H1 (cell line): ENCODE measurements at regions not wholly inside any gene's neighbourhood (a gene's known extent, or its start where the extent isn't known, plus 50 kb on each side); places are given as distances from the start of the nearest gene placed in this dataset.
"Not testable (repeated sequence)": the region's sequence is repeated elsewhere in the genome, so short reads cannot be mapped to it uniquely, and the experiment has no call there.

Source experiments
- CTCF ChIA-PET: fragments of 300-600 bp; sonication (Branson Sonifier 250); formaldehyde crosslinking; loops from one replicate; lab custom pipeline; 2021; ENCODE audit not compliant: partially characterized antibody; lab: Charles Lee
- POLR2A ChIA-PET: fragments of 300-600 bp; sonication (Branson Sonifier 250); formaldehyde crosslinking; loops from one replicate; lab custom pipeline; 2021; ENCODE audit warnings: inconsistent platforms; ENCODE audit not compliant: partially characterized antibody; lab: Charles Lee
- DNase-seq, 2 experiments: peaks; one replicate each; pipeline versions ENCODE4 v3.0.0 to v3.0.0-alpha.2; 2010 to 2022; ENCODE audit warnings: low spot score in 2 of 2, low read depth in 1 of 2, mixed read lengths in 1 of 2
- FAIRE-seq: peaks from 2 replicates; lab custom pipeline; 2011; peaks lifted over from hg19 to GRCh38; lab: Jason Lieb, UNC
- H2AFZ ChIP-seq: 2 replicates; pipeline ENCODE4 v1.8.1; 2012; ENCODE audit warnings: low read length, inconsistent platforms
- H2AK5ac ChIP-seq: 2 replicates; pipeline ENCODE4 v1.6.1; 2013; ENCODE audit warnings: low read depth, low read length
- H2BK120ac ChIP-seq: replicated peaks from 2 replicates; pipeline ENCODE3; 2013; ENCODE audit warnings: low read depth, low read length, inconsistent platforms
- H2BK12ac ChIP-seq: 2 replicates; pipeline ENCODE4 v1.6.1; 2013; ENCODE audit warnings: low read depth, low read length
- H2BK15ac ChIP-seq: 2 replicates; pipeline ENCODE4 v1.6.1; 2013; ENCODE audit warnings: low read length
- H2BK20ac ChIP-seq: 2 replicates; pipeline ENCODE4 v1.6.1; 2013; ENCODE audit warnings: low read length
- H2BK5ac ChIP-seq: 2 replicates; pipeline ENCODE4 v1.6.1; 2013; ENCODE audit warnings: low read depth, low read length
- H3K14ac ChIP-seq: 2 replicates; pipeline ENCODE4 v1.6.1; 2013; ENCODE audit warnings: inconsistent platforms; ENCODE audit not compliant: insufficient read length
- H3K18ac ChIP-seq: 2 replicates; pipeline ENCODE4 v1.6.1; 2013; ENCODE audit warnings: low read length; ENCODE audit errors: extremely low read depth
- H3K23ac ChIP-seq: 2 replicates; pipeline ENCODE4 v1.6.1; 2013; ENCODE audit warnings: inconsistent platforms; ENCODE audit not compliant: insufficient read length
- H3K23me2 ChIP-seq: 2 replicates; pipeline ENCODE4 v1.6.1; 2013; ENCODE audit warnings: low read depth, low read length
- H3K27ac ChIP-seq: 2 replicates; pipeline ENCODE4 v1.6.1; 2011; ENCODE audit warnings: low read depth, low read length, inconsistent platforms
- H3K27me3 ChIP-seq, 4 experiments: replicated peaks in 1 of 4; 1 replicate in 1 of 4; 2 replicates in 3 of 4; pipeline versions ENCODE4 v1.6.1 to v1.8.1; 2011 to 2013; ENCODE audit warnings: low read length in 3 of 4, mild to moderate bottlenecking in 3 of 4, inconsistent platforms in 2 of 4, mixed read lengths in 2 of 4, moderate library complexity in 1 of 4; ENCODE audit not compliant: control insufficient read depth in 3 of 4, insufficient read depth in 3 of 4; ENCODE audit errors: extremely low read depth in 1 of 4
- H3K36me3 ChIP-seq, 4 experiments: 2 replicates each; pipeline versions ENCODE4 v1.6.1 to v1.8.1; 2011 to 2013; ENCODE audit warnings: mild to moderate bottlenecking in 4 of 4, low read length in 3 of 4, moderate library complexity in 2 of 4, control low read depth in 1 of 4, inconsistent platforms in 1 of 4; ENCODE audit not compliant: insufficient read depth in 4 of 4, control insufficient read depth in 2 of 4
- H3K4ac ChIP-seq: replicated peaks from 2 replicates; pipeline ENCODE3; 2013; ENCODE audit warnings: low read length, low read depth, mixed read lengths, inconsistent platforms; ENCODE audit not compliant: insufficient read length
- H3K4me1 ChIP-seq, 4 experiments: replicated peaks in 1 of 4; 1 replicate in 1 of 4; 2 replicates in 3 of 4; pipeline versions ENCODE4 v1.6.1 to v1.8.1; 2011 to 2013; ENCODE audit warnings: low read length in 3 of 4, inconsistent platforms in 2 of 4, mixed read lengths in 1 of 4; ENCODE audit not compliant: insufficient read depth in 4 of 4, control insufficient read depth in 3 of 4
- H3K4me2 ChIP-seq, 2 experiments: 2 replicates each; pipeline versions ENCODE4 v1.6.1 to v1.8.1; 2011 to 2013; ENCODE audit warnings: low read depth in 2 of 2, low read length in 2 of 2, control low read depth in 1 of 2, inconsistent platforms in 1 of 2, mild to moderate bottlenecking in 1 of 2; ENCODE audit not compliant: insufficient read depth in 1 of 2
- H3K4me3 ChIP-seq, 4 experiments: fragments of 200-600, 300-600 bp in 1 of 4; sonication (generic), shearing (Covaris generic), sonication (Bioruptor Twin) in 1 of 4; 2 replicates each; pipeline versions ENCODE4 v1.5.1 to v1.8.1; 2011 to 2016; ENCODE audit warnings: low read length in 4 of 4, low read depth in 3 of 4, control low read depth in 2 of 4, inconsistent platforms in 2 of 4, mild to moderate bottlenecking in 2 of 4, mixed read lengths in 1 of 4, moderate library complexity in 1 of 4; ENCODE audit not compliant: insufficient read depth in 2 of 4; ENCODE audit errors: extremely low read depth in 1 of 4
- H3K56ac ChIP-seq: replicated peaks from 2 replicates; pipeline ENCODE3; 2013; ENCODE audit warnings: low read depth, mild to moderate bottlenecking, mixed read lengths, low read length, inconsistent platforms; ENCODE audit not compliant: insufficient read length
- H3K79me1 ChIP-seq: 2 replicates; pipeline ENCODE4 v1.6.1; 2013; ENCODE audit warnings: low read depth, low read length, control low read depth
- H3K79me2 ChIP-seq, 2 experiments: 2 replicates each; pipeline versions ENCODE4 v1.6.1 to v1.8.1; 2012 to 2013; ENCODE audit warnings: low read length in 2 of 2, mild to moderate bottlenecking in 2 of 2, inconsistent platforms in 1 of 2; ENCODE audit not compliant: insufficient read depth in 2 of 2, control insufficient read depth in 1 of 2
- H3K9ac ChIP-seq, 4 experiments: replicated peaks in 1 of 4; 1 replicate in 1 of 4; 2 replicates in 3 of 4; pipeline versions ENCODE4 v1.6.1 to v1.8.1; 2011 to 2013; ENCODE audit warnings: low read depth in 3 of 4, low read length in 3 of 4, control low read depth in 2 of 4, mild to moderate bottlenecking in 2 of 4, moderate library complexity in 2 of 4, inconsistent platforms in 1 of 4; ENCODE audit errors: extremely low read depth in 1 of 4
- H3K9me3 ChIP-seq, 2 experiments: 2 replicates each; pipeline versions ENCODE4 v1.6.1 to v1.8.1; 2012 to 2013; ENCODE audit warnings: mild to moderate bottlenecking in 2 of 2, moderate library complexity in 2 of 2, control low read depth in 1 of 2, inconsistent platforms in 1 of 2, low read depth in 1 of 2, low read length in 1 of 2, mixed read lengths in 1 of 2; ENCODE audit not compliant: insufficient read depth in 2 of 2
- H4K20me1 ChIP-seq, 2 experiments: replicated peaks in 1 of 2; 2 replicates each; pipeline versions ENCODE3 to v1.8.1; 2011 to 2013; ENCODE audit warnings: inconsistent platforms in 2 of 2, low read length in 2 of 2, mild to moderate bottlenecking in 1 of 2; ENCODE audit not compliant: insufficient read depth in 2 of 2, control insufficient read depth in 1 of 2
- H4K5ac ChIP-seq: 2 replicates; pipeline ENCODE4 v1.6.1; 2013; ENCODE audit warnings: low read length, low read depth, mixed read lengths, inconsistent platforms; ENCODE audit not compliant: insufficient read length
- H4K8ac ChIP-seq: 2 replicates; pipeline ENCODE4 v1.8.0; 2013; ENCODE audit warnings: mild to moderate bottlenecking, moderate library complexity, low read length, inconsistent platforms; ENCODE audit not compliant: insufficient read depth; ENCODE audit errors: extremely low read depth
- H4K91ac ChIP-seq: replicated peaks from 2 replicates; pipeline ENCODE3; 2013; ENCODE audit warnings: low read length, mixed read lengths, inconsistent platforms; ENCODE audit not compliant: insufficient read length
- WGBS, 2 experiments: shearing (Covaris generic) in 1 of 2; methylation state at CpG; one replicate each; pipeline versions ENCODE4 v1.1.6 to v1.1.7; 2013 to 2015; ENCODE audit warnings: low lambda C conversion rate in 2 of 2, mixed read lengths in 2 of 2, inconsistent platforms in 1 of 2, low coverage in 1 of 2, missing lambda C conversion rate in 1 of 2; ENCODE audit not compliant: insufficient replicate concordance in 2 of 2, insufficient coverage in 1 of 2, insufficient read length in 1 of 2; ENCODE audit errors: extremely low coverage in 1 of 2, missing lambda C conversion rate in 1 of 2; 5-methylcytosine and 5-hydroxymethylcytosine counted together

- H2BK120ac ChIP-seq, H2AK5ac ChIP-seq, H4K91ac ChIP-seq, H3K79me1 ChIP-seq, H3K18ac ChIP-seq, H2AFZ ChIP-seq, H4K8ac ChIP-seq, H3K4me3 ChIP-seq, H4K5ac ChIP-seq, H2BK15ac ChIP-seq, H2BK20ac ChIP-seq, H3K4me1 ChIP-seq, H3K36me3 ChIP-seq, H3K9ac ChIP-seq, H2BK5ac ChIP-seq, H3K14ac ChIP-seq, FAIRE-seq, H3K9me3 ChIP-seq, H3K27ac ChIP-seq, H3K56ac ChIP-seq, H3K79me2 ChIP-seq, H2BK12ac ChIP-seq, H4K20me1 ChIP-seq, H3K4ac ChIP-seq, DNase-seq, H3K23me2 ChIP-seq, CTCF ChIA-PET, H3K23ac ChIP-seq, H3K4me2 ChIP-seq, POLR2A ChIA-PET, H3K27me3 ChIP-seq: not testable (repeated sequence)
- 100% methylated on average over 5 of the region's 25 CpGs; no CpG with 5 or more reads in 1 of the 2 experiments for WGBS, 2 experiments
These were observed 4092.8 kb upstream of the TPTE start for GRCh38 chr21:6428498-6429092.

- H4K20me1 ChIP-seq, H3K23ac ChIP-seq, H3K27ac ChIP-seq, POLR2A ChIA-PET, H2BK5ac ChIP-seq, H3K9me3 ChIP-seq, H3K79me1 ChIP-seq, H3K36me3 ChIP-seq, DNase-seq, H2BK15ac ChIP-seq, H3K4me3 ChIP-seq, H2BK120ac ChIP-seq, H3K18ac ChIP-seq, H4K8ac ChIP-seq, CTCF ChIA-PET, H2AFZ ChIP-seq, H4K5ac ChIP-seq, H3K4me2 ChIP-seq, H3K9ac ChIP-seq, H3K56ac ChIP-seq, FAIRE-seq, H3K4me1 ChIP-seq, H2BK20ac ChIP-seq, H3K4ac ChIP-seq, H4K91ac ChIP-seq, H3K14ac ChIP-seq, H3K23me2 ChIP-seq, H2BK12ac ChIP-seq, H3K79me2 ChIP-seq, H3K27me3 ChIP-seq, H2AK5ac ChIP-seq: not testable (repeated sequence)
- WGBS, 2 experiments = 100% methylated on average over 1 of the region's 8 CpGs; no CpG with 5 or more reads in 1 of the 2 experiments
These were observed 4091.5 kb upstream of the TPTE start for GRCh38 chr21:6429924-6430323.
